ENCODE measurements at regions not wholly inside any gene's neighbourhood (a gene's known extent, or its start where the extent isn't known, plus 50 kb on each side); places are given as distances from the start of the nearest gene placed in this dataset.

GRCh38 chr20:52595518-52595917 is 376.6 kb upstream of the TSHZ2 start:
- H3K27me3 Mint-ChIP-seq (ENCODE audit: insufficient read depth, unreplicated experiment): peaks cover 9% of the 10 kb centered on the region
- H3K9me3 ChIP-seq: no peaks in the 10 kb centered on the region
- no peak overlapping the region for H3K4me3 ChIP-seq (ENCODE audit: low read depth, low read length)
- H3K36me3 Mint-ChIP-seq (ENCODE audit: insufficient read depth, unreplicated experiment): no peaks in the 10 kb centered on the region
- POLR2A ChIA-PET: no interaction called here
- BruUV-seq (replicated peaks): no TSS peak
- H3K27me3 ChIP-seq (replicated peaks; ENCODE audit: control insufficient read depth, insufficient read depth, low read length): 0 out of 2 replicates have a peak, but pooled peaks cover 2% of the 10 kb centered on the region
- no peak overlapping the region for H3K4me3 Mint-ChIP-seq (ENCODE audit: unreplicated experiment)
- no peaks in the 10 kb centered on the region for H3K36me3 ChIP-seq (ENCODE audit: control insufficient read depth, insufficient read depth, low read length)
- H3K4me1 Mint-ChIP-seq (ENCODE audit: low read depth, unreplicated experiment): no peaks in the 10 kb centered on the region
- no peak for DNase-seq
- H3K4me1 ChIP-seq: no peaks in the 10 kb centered on the region
- no peak overlapping the region for H3K27ac Mint-ChIP-seq (ENCODE audit: unreplicated experiment)
- H3K9me3 Mint-ChIP-seq (ENCODE audit: unreplicated experiment): no peaks in the 10 kb centered on the region
- intact Hi-C loops (cut with micrococcal nuclease; ENCODE audit: unreplicated experiment): no loop called here
- CTCF ChIA-PET: no interaction called here
- TF ChIP-seq CTCF (IDR thresholded peaks at IDR 0.05; ENCODE audit: insufficient read depth in 1 of 2, low read depth in 1 of 2, low read length in 1 of 2, severe bottlenecking in 1 of 2, unreplicated experiment in 1 of 2): no peak

GRCh38 chr20:52593654-52594053 is 378.5 kb upstream of the TSHZ2 start:
- H3K27ac Mint-ChIP-seq (ENCODE audit: unreplicated experiment): no peak overlapping the region

GRCh38 chr20:52592567-52592966 is 379.6 kb upstream of the TSHZ2 start:
- no peaks in the 10 kb centered on the region for H3K4me1 ChIP-seq
- no peak for TF ChIP-seq CTCF (IDR thresholded peaks at IDR 0.05; ENCODE audit: insufficient read depth in 1 of 2, low read depth in 1 of 2, low read length in 1 of 2, severe bottlenecking in 1 of 2, unreplicated experiment in 1 of 2)
- no TSS peak for BruUV-seq (replicated peaks)
- H3K9me3 ChIP-seq: no peaks in the 10 kb centered on the region
- Mint-ChIP-seq H3K36me3 (ENCODE audit: insufficient read depth, unreplicated experiment) (no peaks in the 10 kb centered on the region), H3K4me3 (ENCODE audit: unreplicated experiment) (no peak overlapping the region), H3K27me3 (ENCODE audit: insufficient read depth, unreplicated experiment) (peaks cover 19% of the 10 kb centered on the region), H3K27ac (ENCODE audit: unreplicated experiment) (no peak overlapping the region), H3K4me1 (ENCODE audit: low read depth, unreplicated experiment) (no peaks in the 10 kb centered on the region), H3K9me3 (ENCODE audit: unreplicated experiment) (no peaks in the 10 kb centered on the region)
- no peak for DNase-seq
- POLR2A ChIA-PET: no interaction called here
- H3K36me3 ChIP-seq (ENCODE audit: control insufficient read depth, insufficient read depth, low read length): no peaks in the 10 kb centered on the region
- intact Hi-C loops (cut with micrococcal nuclease; ENCODE audit: unreplicated experiment): no loop called here
- H3K4me3 ChIP-seq (ENCODE audit: low read depth, low read length): no peak overlapping the region
- CTCF ChIA-PET: no interaction called here
- H3K27me3 ChIP-seq (replicated peaks; ENCODE audit: control insufficient read depth, insufficient read depth, low read length): 0 out of 2 replicates have a peak, but pooled peaks cover 2% of the 10 kb centered on the region

More at GRCh38 chr20:52593654-52594053, 378.5 kb upstream of the TSHZ2 start:
- intact Hi-C loops (cut with micrococcal nuclease; ENCODE audit: unreplicated experiment): no loop called here
- no peak for DNase-seq
- ChIA-PET CTCF (no interaction called here), POLR2A (no interaction called here)
- BruUV-seq (replicated peaks): no TSS peak
- no peak for TF ChIP-seq CTCF (IDR thresholded peaks at IDR 0.05; ENCODE audit: insufficient read depth in 1 of 2, low read depth in 1 of 2, low read length in 1 of 2, severe bottlenecking in 1 of 2, unreplicated experiment in 1 of 2)
- Histone ChIP-seq H3K36me3 (ENCODE audit: control insufficient read depth, insufficient read depth, low read length) (no peaks in the 10 kb centered on the region), H3K27me3 (replicated peaks; ENCODE audit: control insufficient read depth, insufficient read depth, low read length) (0 out of 2 replicates have a peak, but pooled peaks cover 2% of the 10 kb centered on the region), H3K4me1 (no peaks in the 10 kb centered on the region), H3K9me3 (no peaks in the 10 kb centered on the region), H3K4me3 (ENCODE audit: low read depth, low read length) (no peak overlapping the region)
- no peaks in the 10 kb centered on the region for H3K36me3 Mint-ChIP-seq (ENCODE audit: insufficient read depth, unreplicated experiment)
- peaks cover 16% of the 10 kb centered on the region for H3K27me3 Mint-ChIP-seq (ENCODE audit: insufficient read depth, unreplicated experiment)
- no peak overlapping the region for H3K4me3 Mint-ChIP-seq (ENCODE audit: unreplicated experiment)
- no peaks in the 10 kb centered on the region for H3K9me3 Mint-ChIP-seq (ENCODE audit: unreplicated experiment)
- H3K4me1 Mint-ChIP-seq (ENCODE audit: low read depth, unreplicated experiment): no peaks in the 10 kb centered on the region
